GM21423 (cell line): ENCODE measurements at regions not wholly inside any gene's neighbourhood (a gene's known extent, or its start where the extent isn't known, plus 50 kb on each side); places are given as distances from the start of the nearest gene placed in this dataset.

Source experiments
- ATAC-seq: cut with Tn5 transposase; IDR thresholded peaks from one replicate; pipeline ENCODE4 v1.9.1; 2021; ENCODE audit warnings: mild to moderate bottlenecking, moderate library complexity; ENCODE audit not compliant: unreplicated experiment

DNA sequence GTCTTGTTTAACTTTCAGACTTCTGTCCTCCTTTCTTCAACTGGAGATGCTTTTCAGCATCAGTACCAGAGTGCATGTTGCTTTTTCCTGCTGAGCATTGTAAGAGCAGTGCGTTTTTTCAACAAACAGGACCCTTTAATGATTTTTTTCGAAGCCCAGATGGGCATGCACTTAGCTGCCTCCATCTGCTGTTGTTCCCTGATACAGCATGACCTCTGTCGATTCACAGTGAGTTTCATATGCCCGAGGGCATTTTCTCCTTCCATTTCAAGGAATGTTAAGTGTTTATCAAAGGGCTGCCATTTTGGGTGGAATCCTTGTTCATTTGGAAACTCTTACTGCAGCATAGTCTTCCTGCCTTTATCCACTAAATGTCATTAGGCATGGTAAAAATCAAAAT, 428.6 kb downstream of the DTHD1 start:
- ATAC-seq, result no peak

DNA sequence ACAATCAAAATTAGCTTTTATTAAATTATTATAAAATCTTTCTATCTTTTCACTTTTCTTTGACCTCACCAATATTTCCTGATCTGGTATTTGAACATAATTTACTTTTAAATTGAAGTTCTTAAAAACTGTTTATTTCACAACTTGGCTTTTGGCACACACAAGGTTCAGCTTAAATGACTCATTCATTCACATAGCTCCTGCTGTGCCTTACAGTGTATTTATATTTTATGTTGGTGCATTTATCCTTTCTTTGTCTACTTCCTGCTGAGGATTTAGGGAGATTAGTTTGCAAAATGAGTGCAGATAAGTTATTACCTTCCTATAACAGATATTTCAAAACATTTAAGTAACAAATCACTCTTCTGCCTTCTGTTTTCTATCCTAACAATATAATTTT, 430.6 kb downstream of the DTHD1 start:
- no peak for ATAC-seq

DNA sequence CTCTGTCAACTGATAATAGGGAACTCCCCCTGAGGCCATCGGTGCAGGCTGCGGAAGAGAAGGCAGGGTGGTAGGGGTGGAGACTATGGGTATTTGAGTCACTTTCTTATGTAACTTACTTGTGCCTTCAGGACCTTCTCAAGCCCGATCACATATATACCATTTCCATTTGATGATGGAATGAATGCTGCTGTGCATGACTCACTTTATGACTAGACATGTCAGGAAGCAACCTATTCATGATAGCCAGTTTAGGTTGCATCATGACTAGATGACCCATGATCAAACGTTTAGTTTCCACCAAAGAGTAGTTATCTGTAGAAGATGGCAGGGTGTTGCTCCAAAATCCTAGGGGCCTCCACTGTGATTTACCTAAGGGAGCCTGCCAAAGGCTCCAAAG, 435.5 kb downstream of the DTHD1 start:
- no peak for ATAC-seq

DNA sequence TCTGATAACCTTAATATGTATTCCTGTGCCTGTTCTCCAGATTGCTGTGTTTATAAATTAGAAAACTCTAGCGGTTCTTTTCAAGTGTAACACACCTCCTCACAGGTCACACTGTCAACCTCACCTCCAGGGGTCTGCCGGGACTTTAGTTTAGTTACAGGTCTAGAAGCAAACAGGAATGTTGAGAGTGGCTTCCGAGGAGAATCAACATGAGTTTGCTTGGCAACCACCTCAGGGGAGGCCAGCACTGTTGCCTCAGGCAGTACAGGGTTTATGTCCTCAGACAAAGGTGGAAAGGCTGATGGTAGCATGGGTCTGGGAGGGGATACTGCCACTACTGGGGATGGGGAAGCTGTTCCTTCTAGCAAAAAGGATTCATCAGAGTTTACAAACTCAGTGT, 438.0 kb downstream of the DTHD1 start:
- ATAC-seq, result no peak

- no peak for ATAC-seq
Observed at GRCh38 chr4:36722986-36723385, 441.6 kb downstream of the DTHD1 start.

DNA sequence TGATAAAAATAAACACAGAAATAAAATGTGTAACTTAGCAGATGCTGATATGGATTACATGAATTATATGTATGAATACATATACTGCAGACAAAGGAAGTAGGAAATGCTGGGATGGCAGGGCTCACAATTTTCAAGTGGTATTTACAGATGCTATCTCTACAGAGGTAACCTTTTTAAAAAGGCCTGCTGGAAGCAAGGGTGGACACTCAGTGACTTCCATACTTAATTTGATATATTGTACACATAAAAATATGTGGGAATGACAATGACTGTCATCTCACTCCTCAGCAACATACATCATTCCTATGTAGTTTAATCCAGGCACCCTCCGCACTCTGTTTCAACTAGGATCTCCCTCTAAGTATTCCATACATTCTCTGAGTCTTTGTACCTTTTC, 452.9 kb downstream of the DTHD1 start:
- ATAC-seq, result no peak

DNA sequence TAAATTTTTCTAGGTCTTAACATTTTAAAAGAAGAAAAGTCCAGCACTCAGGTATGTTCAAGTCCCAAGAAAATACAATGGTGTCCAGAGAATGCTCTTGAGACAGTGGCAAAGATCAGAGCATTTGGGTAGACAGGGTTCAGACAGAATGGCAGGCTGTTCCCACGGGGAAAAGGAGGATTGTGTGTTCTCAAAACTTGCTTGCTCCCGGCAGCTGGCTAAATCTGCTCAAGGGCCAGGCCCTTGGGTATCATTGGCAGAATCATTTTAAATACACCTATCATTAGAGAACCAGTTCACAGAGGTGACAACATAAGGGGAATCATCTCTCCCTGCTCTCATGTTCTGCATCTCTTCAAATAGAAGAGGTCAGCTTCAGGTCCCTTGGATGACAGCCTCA, 456.3 kb downstream of the DTHD1 start:
- ATAC-seq, result no peak

- no peak for ATAC-seq
Observed at GRCh38 chr4:36740796-36741310, 459.4 kb downstream of the DTHD1 start.

DNA sequence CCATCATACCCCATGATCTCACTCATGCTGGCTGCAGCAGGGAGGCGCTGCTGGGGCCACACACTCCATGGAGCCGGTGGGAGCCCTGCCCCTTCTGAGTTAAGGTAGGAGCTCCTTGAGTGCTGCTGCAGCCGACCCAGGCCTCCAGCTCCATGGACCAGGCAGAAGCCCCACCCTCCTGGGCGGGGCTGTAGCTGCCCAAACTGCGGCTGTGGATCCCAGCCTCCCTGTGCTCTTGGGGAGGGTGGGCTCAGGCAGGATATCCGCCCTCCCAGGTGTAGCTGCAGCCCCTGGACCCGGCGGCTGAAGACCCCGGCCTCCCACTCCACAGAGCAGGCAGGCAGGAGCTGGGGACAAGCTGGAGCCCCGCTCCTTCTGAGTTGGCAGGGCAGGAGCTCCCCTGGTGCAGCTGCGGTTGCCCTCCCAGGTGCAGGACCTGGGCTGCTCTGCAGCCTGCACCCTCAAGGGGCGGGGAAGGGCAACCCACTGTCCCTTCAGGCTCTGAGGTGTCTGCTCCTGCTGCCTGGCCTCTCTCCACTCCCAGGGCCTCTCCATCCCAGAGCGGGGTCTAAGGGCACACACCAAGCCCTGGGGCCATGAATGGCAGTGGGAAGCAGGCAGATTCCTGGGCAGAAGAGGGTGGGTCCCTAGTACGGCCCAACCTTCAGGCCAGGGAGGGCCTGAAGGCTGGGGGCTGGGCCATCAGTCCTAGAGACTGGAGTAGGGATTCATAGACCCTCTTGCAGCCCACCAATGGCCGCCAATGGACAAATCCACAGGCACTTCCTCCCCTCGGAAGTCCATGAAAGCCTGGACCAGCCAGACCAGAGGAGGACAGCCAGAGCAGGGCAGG, 466.1 kb downstream of the DTHD1 start:
- no peak for ATAC-seq

DNA sequence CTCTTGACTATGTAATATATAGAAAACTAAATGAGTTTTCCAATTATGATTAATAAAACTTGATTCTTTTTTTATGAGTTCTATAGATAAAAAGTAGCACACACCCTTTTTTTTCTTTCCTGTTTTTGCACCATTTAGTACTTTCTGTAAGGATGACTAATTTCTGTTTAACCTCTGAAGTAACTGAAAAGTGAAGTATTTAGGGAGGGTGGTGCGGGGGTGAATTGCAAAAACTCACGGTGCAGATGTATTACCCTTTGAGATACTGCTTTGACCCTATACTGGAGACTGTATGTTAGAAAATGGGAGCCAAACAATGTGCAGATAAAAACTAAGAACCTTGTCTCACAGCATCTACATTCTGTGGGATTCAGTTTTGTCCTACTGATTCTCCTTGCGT, 471.6 kb downstream of the DTHD1 start:
- no peak for ATAC-seq

- ATAC-seq, result no peak
Observed at GRCh38 chr4:36757580-36758311, 476.3 kb downstream of the DTHD1 start.

GRCh38 chr4:36758312-36759178, 477.1 kb downstream of the DTHD1 start:
- no peak for ATAC-seq

GRCh38 chr4:36761607-36762006, 480.2 kb downstream of the DTHD1 start:
- no peak for ATAC-seq

- no peak for ATAC-seq
Observed at GRCh38 chr4:36763814-36764213, 480.7 kb upstream of the NWD2 start.

DNA sequence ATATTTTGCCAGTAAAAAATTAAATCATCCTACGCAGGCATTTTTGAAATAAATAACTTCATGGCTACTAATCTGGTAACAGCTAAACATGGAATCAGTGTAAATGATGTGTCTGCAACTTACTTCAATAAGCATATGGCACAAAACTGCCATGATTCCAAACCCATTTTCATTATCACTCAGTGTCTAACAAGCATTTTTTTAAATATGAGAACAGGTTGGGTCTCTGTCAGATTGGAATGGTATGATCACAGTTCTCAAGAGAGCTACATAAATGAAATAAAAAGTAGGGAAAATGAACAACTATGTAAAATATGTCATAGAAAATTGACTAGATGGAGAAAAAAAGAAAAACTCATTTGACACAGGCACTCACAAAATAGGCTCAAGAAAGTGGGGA, 476.9 kb upstream of the NWD2 start:
- no peak for ATAC-seq

DNA sequence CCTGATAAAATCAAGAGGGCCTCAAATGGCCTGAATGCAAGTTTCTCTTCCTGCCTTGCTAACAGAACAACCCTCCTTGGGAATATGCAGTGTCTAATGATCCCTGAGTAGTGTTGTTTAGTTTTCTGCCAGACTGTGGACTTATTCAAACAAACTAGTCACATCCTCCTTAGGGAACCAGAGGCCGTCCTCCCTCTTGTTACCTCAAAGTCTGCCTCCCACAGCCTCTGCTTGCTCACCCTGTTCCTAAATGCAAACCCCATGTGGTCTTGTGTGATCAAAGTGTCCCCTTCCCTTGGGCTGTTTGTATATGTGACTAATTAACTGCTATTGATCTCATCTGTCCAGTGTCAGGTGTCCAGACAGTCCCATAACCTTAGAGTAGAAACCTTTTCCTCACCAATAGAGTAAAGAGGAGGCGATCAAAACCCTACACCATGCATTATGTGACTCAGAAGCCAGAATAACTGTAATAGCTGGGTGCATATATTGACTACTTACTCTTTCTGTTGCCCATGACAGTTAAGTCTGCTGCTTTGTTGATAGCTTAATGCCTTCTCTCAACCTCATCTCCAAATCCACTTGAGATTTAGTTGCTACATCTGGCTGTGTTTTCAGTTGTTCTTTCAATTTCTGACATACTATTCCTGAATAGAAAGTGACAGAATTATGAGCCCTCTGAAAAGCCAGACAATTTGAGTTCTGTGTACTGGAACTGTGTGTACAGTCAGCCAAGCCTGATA, 473.0 kb upstream of the NWD2 start:
- no peak for ATAC-seq

GRCh38 chr4:36772154-36772516, 472.4 kb upstream of the NWD2 start:
- ATAC-seq, result no peak

GRCh38 chr4:36773467-36773866, 471.1 kb upstream of the NWD2 start:
- ATAC-seq, result no peak

- ATAC-seq, result no peak
Observed at GRCh38 chr4:36775544-36775943, 469.0 kb upstream of the NWD2 start.

DNA sequence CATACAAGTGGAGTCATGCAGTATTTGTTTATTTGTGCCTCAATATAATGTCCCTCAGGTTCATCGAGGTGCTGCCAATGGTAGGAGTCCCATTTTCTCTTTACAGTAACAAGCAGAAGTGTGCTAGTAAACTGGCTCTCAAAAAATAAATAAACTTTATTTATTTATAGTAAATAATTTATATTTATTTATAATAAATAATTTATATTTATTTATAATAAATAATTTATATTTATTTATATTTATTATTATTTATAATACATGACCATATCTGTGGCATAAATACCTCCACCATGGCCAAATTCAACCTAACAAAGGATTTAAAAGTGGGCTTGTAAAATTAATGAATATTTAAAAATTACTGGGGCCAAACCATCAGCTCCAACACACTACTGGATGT, 464.9 kb upstream of the NWD2 start:
- no peak for ATAC-seq

- no peak for ATAC-seq
Observed at GRCh38 chr4:36785973-36786372, 458.6 kb upstream of the NWD2 start.
